ELF-1 (cell line): ENCODE measurements at regions not wholly inside any gene's neighbourhood (a gene's known extent, or its start where the extent isn't known, plus 50 kb on each side); places are given as distances from the start of the nearest gene placed in this dataset.

Experiments used
- DNase-seq: peaks from one replicate; pipeline ENCODE4 v3.0.0-alpha.2; 2016; ENCODE audit warnings: low read depth, low spot score

GRCh38 chr14:100467046-100467750, 120.0 kb downstream of the BEGAIN start:
- DNase-seq, result no peak

GRCh38 chr14:100467939-100468338, 119.3 kb downstream of the BEGAIN start:
- DNase-seq, result no peak

GRCh38 chr14:100468557-100468956, 118.7 kb downstream of the BEGAIN start:
- no peak for DNase-seq

GRCh38 chr14:100469632-100470522, 117.3 kb downstream of the BEGAIN start:
- no peak for DNase-seq

- DNase-seq, result no peak
Measured at GRCh38 chr14:100470523-100470897, 116.7 kb downstream of the BEGAIN start.

GRCh38 chr14:100471441-100472093, 115.7 kb downstream of the BEGAIN start:
- peak; percentile 79 for DNase-seq

- no peak for DNase-seq
Measured at GRCh38 chr14:100472094-100472455, 115.1 kb downstream of the BEGAIN start.

- no peak for DNase-seq
Measured at GRCh38 chr14:100472491-100472890, 114.7 kb downstream of the BEGAIN start.

GRCh38 chr14:100473249-100473648, 114.0 kb downstream of the BEGAIN start:
- DNase-seq, result no peak

GRCh38 chr14:100474196-100474595, 113.0 kb downstream of the BEGAIN start:
- no peak for DNase-seq

GRCh38 chr14:100475268-100475667, 111.9 kb downstream of the BEGAIN start:
- DNase-seq, result no peak

GRCh38 chr14:100476012-100476822, 111.0 kb downstream of the BEGAIN start:
- peak; percentile 55 for DNase-seq

- DNase-seq, result no peak
Measured at GRCh38 chr14:100484531-100485267, 102.5 kb downstream of the BEGAIN start.

GRCh38 chr14:100486025-100486828, 101.0 kb downstream of the BEGAIN start:
- peak; percentile 85 for DNase-seq
